ENCODE measurements at regions not wholly inside any gene's neighbourhood (a gene's known extent, or its start where the extent isn't known, plus 50 kb on each side); places are given as distances from the start of the nearest gene placed in this dataset.

GRCh38 chr16:86302421-86303109, 207.8 kb upstream of the FOXF1 start:
- intact Hi-C loops (cut with DNase I) = no loop called here
- DNase-seq (ENCODE audit: low spot score) (no peak), ATAC-seq (no peak)

GRCh38 chr16:86303787-86304678, 206.3 kb upstream of the FOXF1 start:
- ATAC-seq (no peak), DNase-seq (ENCODE audit: low spot score) (no peak)
- intact Hi-C loops (cut with DNase I) = no loop called here

- DNase-seq (ENCODE audit: low spot score) = no peak
- intact Hi-C loops (cut with DNase I) = no loop called here
- no peak for ATAC-seq
Observed at GRCh38 chr16:86304868-86305267, 205.5 kb upstream of the FOXF1 start.

- DNase-seq (ENCODE audit: low spot score) = no peak
- intact Hi-C loops (cut with DNase I) = no loop called here
- no peak for ATAC-seq
Observed at GRCh38 chr16:86305440-86305839, 204.9 kb upstream of the FOXF1 start.

GRCh38 chr16:86306011-86306644, 204.2 kb upstream of the FOXF1 start:
- DNase-seq (ENCODE audit: low spot score) (no peak), ATAC-seq (no peak)
- intact Hi-C loops (cut with DNase I) = no loop called here

GRCh38 chr16:86306811-86307513, 203.4 kb upstream of the FOXF1 start:
- no peak for DNase-seq (ENCODE audit: low spot score)
- intact Hi-C loops (cut with DNase I) = no loop called here
- no peak for ATAC-seq

GRCh38 chr16:86307514-86307903, 202.8 kb upstream of the FOXF1 start:
- ATAC-seq = no peak
- intact Hi-C loops (cut with DNase I) = no loop called here
- no peak for DNase-seq (ENCODE audit: low spot score)

- DNase-seq (ENCODE audit: low spot score) (no peak), ATAC-seq (no peak)
- intact Hi-C loops (cut with DNase I) = no loop called here
Observed at GRCh38 chr16:86308514-86308913, 201.8 kb upstream of the FOXF1 start.

GRCh38 chr16:86313631-86314030, 196.7 kb upstream of the FOXF1 start:
- ATAC-seq (no peak), DNase-seq (ENCODE audit: low spot score) (no peak)
- intact Hi-C loops (cut with DNase I) = no loop called here

GRCh38 chr16:86314402-86315025, 195.8 kb upstream of the FOXF1 start:
- no peak for DNase-seq (ENCODE audit: low spot score)
- intact Hi-C loops (cut with DNase I) = no loop called here

GRCh38 chr16:86316967-86317812, 193.1 kb upstream of the FOXF1 start:
- no peak for DNase-seq (ENCODE audit: low spot score)
- no peak for ATAC-seq

More at GRCh38 chr16:86314402-86315025, 195.8 kb upstream of the FOXF1 start:
- no peak for ATAC-seq

GRCh38 chr16:86317813-86318650, 192.3 kb upstream of the FOXF1 start:
- intact Hi-C loops (cut with DNase I) = no loop called here
- DNase-seq (ENCODE audit: low spot score) (no peak), ATAC-seq (no peak)

More at GRCh38 chr16:86316967-86317812, 193.1 kb upstream of the FOXF1 start:
- intact Hi-C loops (cut with DNase I) = no loop called here

- no peak for DNase-seq (ENCODE audit: low spot score)
- intact Hi-C loops (cut with DNase I) = no loop called here
Observed at GRCh38 chr16:86319585-86320236, 190.6 kb upstream of the FOXF1 start.

GRCh38 chr16:86320237-86320595, 190.1 kb upstream of the FOXF1 start:
- DNase-seq (ENCODE audit: low spot score) (no peak), ATAC-seq (no peak)
- intact Hi-C loops (cut with DNase I) = no loop called here

More at GRCh38 chr16:86319585-86320236, 190.6 kb upstream of the FOXF1 start:
- no peak for ATAC-seq

- no peak for DNase-seq (ENCODE audit: low spot score)
- intact Hi-C loops (cut with DNase I) = no loop called here
- no peak for ATAC-seq
Observed at GRCh38 chr16:86321491-86321890, 188.8 kb upstream of the FOXF1 start.

GRCh38 chr16:86322283-86322682, 188.0 kb upstream of the FOXF1 start:
- DNase-seq (ENCODE audit: low spot score) = no peak
- intact Hi-C loops (cut with DNase I) = no loop called here
- ATAC-seq = no peak

- ATAC-seq (no peak), DNase-seq (ENCODE audit: low spot score) (no peak)
- intact Hi-C loops (cut with DNase I) = no loop called here
Observed at GRCh38 chr16:86322806-86323205, 187.5 kb upstream of the FOXF1 start.
